ENCODE measurements at regions not wholly inside any gene's neighbourhood (a gene's known extent, or its start where the extent isn't known, plus 50 kb on each side); places are given as distances from the start of the nearest gene placed in this dataset.
"Not testable (repeated sequence)": the region's sequence is repeated elsewhere in the genome, so short reads cannot be mapped to it uniquely, and the experiment has no call there.

GRCh38 chr6:6995328-6995727 lies 112.4 kb upstream of the RREB1 start:
- no peak for DNase-seq (ENCODE audit: extremely low read depth, low read depth, low spot score)

GRCh38 chr6:6996124-6996523 lies 111.6 kb upstream of the RREB1 start:
- DNase-seq (ENCODE audit: extremely low read depth, low read depth, low spot score): no peak

GRCh38 chr6:6997263-6998193 lies 110.2 kb upstream of the RREB1 start:
- no peak for DNase-seq (ENCODE audit: extremely low read depth, low read depth, low spot score)

GRCh38 chr6:6998194-6998569 lies 109.6 kb upstream of the RREB1 start:
- no peak for DNase-seq (ENCODE audit: extremely low read depth, low read depth, low spot score)

GRCh38 chr6:7000825-7001777 lies 106.7 kb upstream of the RREB1 start:
- no peak for DNase-seq (ENCODE audit: extremely low read depth, low read depth, low spot score)

- DNase-seq (ENCODE audit: extremely low read depth, low read depth, low spot score): no peak
These were observed 104.7 kb upstream of the RREB1 start for GRCh38 chr6:7003041-7003440.

GRCh38 chr6:7004581-7005297 lies 103.0 kb upstream of the RREB1 start:
- no peak for DNase-seq (ENCODE audit: extremely low read depth, low read depth, low spot score)

- no peak for DNase-seq (ENCODE audit: extremely low read depth, low read depth, low spot score)
These were observed 101.1 kb upstream of the RREB1 start for GRCh38 chr6:7006515-7007191.

GRCh38 chr6:7008451-7008988 lies 99.2 kb upstream of the RREB1 start:
- no peak for DNase-seq (ENCODE audit: extremely low read depth, low read depth, low spot score)

GRCh38 chr6:7016226-7016625 lies 91.5 kb upstream of the RREB1 start:
- DNase-seq (ENCODE audit: extremely low read depth, low read depth, low spot score): no peak

- no peak for DNase-seq (ENCODE audit: extremely low read depth, low read depth, low spot score)
These were observed 86.5 kb upstream of the RREB1 start for GRCh38 chr6:7021301-7021700.

- DNase-seq (ENCODE audit: extremely low read depth, low read depth, low spot score): no peak
These were observed 81.9 kb upstream of the RREB1 start for GRCh38 chr6:7025861-7026260.

- not testable (repeated sequence) for DNase-seq (ENCODE audit: extremely low read depth, low read depth, low spot score)
These were observed 78.8 kb upstream of the RREB1 start for GRCh38 chr6:7028963-7029362.

- not testable (repeated sequence) for DNase-seq (ENCODE audit: extremely low read depth, low read depth, low spot score)
These were observed 76.8 kb upstream of the RREB1 start for GRCh38 chr6:7030968-7031367.

- no peak for DNase-seq (ENCODE audit: extremely low read depth, low read depth, low spot score)
These were observed 74.6 kb upstream of the RREB1 start for GRCh38 chr6:7033202-7033601.

GRCh38 chr6:7034055-7034454 lies 73.7 kb upstream of the RREB1 start:
- no peak for DNase-seq (ENCODE audit: extremely low read depth, low read depth, low spot score)

GRCh38 chr6:7035837-7036249 lies 71.9 kb upstream of the RREB1 start:
- no peak for DNase-seq (ENCODE audit: extremely low read depth, low read depth, low spot score)

GRCh38 chr6:7041511-7042026 lies 66.2 kb upstream of the RREB1 start:
- no peak for DNase-seq (ENCODE audit: extremely low read depth, low read depth, low spot score)

GRCh38 chr6:7042056-7042653 lies 65.6 kb upstream of the RREB1 start:
- no peak for DNase-seq (ENCODE audit: extremely low read depth, low read depth, low spot score)
